A549 (cell line): ENCODE measurements at regions not wholly inside any gene's neighbourhood (a gene's known extent, or its start where the extent isn't known, plus 50 kb on each side); places are given as distances from the start of the nearest gene placed in this dataset.

ENCODE experiments used
- ATAC-seq, 2 experiments: fragments of 200-7000 bp in 1 of 2; fragments of >200 bp in 1 of 2; cut with Nextera tagmentation in 1 of 2; cut with Tn5 transposase in 1 of 2; 3 replicates each; pipeline versions ENCODE4 v1.8.0 to v1.9.1; 2018 to 2020; ENCODE audit warnings: mild to moderate bottlenecking in 1 of 2, moderate library complexity in 1 of 2
- CTCF ChIA-PET: fragments of 300-600 bp; sonication (Branson Sonifier 250); formaldehyde crosslinking; extraction: SDS; loops from one replicate; lab custom pipeline; 2021; ENCODE audit warnings: antibody characterized with exemption, inconsistent platforms; lab: Yijun Ruan, JAX
- POLR2A ChIA-PET: fragments of 350-600 bp; formaldehyde crosslinking; extraction: SDS; loops from one replicate; lab custom pipeline; 2021; ENCODE audit warnings: antibody characterized with exemption, inconsistent platforms; lab: Yijun Ruan, JAX
- DNase-seq, 2 experiments: peaks; one replicate each; pipeline versions ENCODE4 v3.0.0 to v3.0.0-alpha.2; 2011 to 2016; ENCODE audit warnings: low read depth in 1 of 2, low spot score in 1 of 2
- FAIRE-seq: peaks from 2 replicates; lab custom pipeline; 2011; peaks lifted over from hg19 to GRCh38; lab: Jason Lieb, UNC
- H3K27ac ChIP-seq, 2 experiments: fragments of >200 bp; sonication (Bioruptor Twin); formaldehyde crosslinking; 3 replicates each; pipeline ENCODE4 v1.5.1; 2016 to 2017
- H3K4me1 ChIP-seq: fragments of >200 bp; sonication (Bioruptor Twin); formaldehyde crosslinking; 3 replicates; pipeline ENCODE4 v1.6.1; 2016
- H3K4me2 ChIP-seq: fragments of >200 bp; sonication (Bioruptor Twin); formaldehyde crosslinking; 3 replicates; pipeline ENCODE4 v1.6.1; 2016
- H3K4me3 ChIP-seq: fragments of >200 bp; sonication (Bioruptor Twin); formaldehyde crosslinking; 3 replicates; pipeline ENCODE4 v1.5.1; 2016
- H3K9me3 ChIP-seq: fragments of >200 bp; sonication (Bioruptor Twin); formaldehyde crosslinking; 3 replicates; pipeline ENCODE4 v1.6.1; 2016
- CHD2 ChIP-seq: fragments of 150-350 bp; IDR thresholded peaks from 2 replicates; pipeline ENCODE4 v1.6.1; 2014; ENCODE audit warnings: low read length; ENCODE audit not compliant: partially characterized antibody
- EHF ChIP-seq: fragments of 250-450 bp; sonication (Bioruptor Pico); IDR thresholded peaks from 2 replicates; pipeline ENCODE4 v1.5.0; 2020; ENCODE audit warnings: mild to moderate bottlenecking
- FOSL2 ChIP-seq, 2 experiments: fragments of 450-650 bp in 1 of 2; fragments of >200 bp in 1 of 2; sonication (Bioruptor Twin) in 1 of 2; formaldehyde crosslinking; IDR thresholded peaks; 2 replicates each; pipeline versions ENCODE4 v1.5.0 to v1.6.1; 2016 to 2020; ENCODE audit warnings: mild to moderate bottlenecking in 1 of 2, moderate library complexity in 1 of 2
- FOXS1 ChIP-seq: fragments of 250-450 bp; sonication (Bioruptor Pico); IDR thresholded peaks from 2 replicates; pipeline ENCODE4 v1.5.0; 2020; ENCODE audit warnings: mild to moderate bottlenecking, moderate library complexity
- HEYL ChIP-seq: fragments of 250-450 bp; sonication (Bioruptor Pico); IDR thresholded peaks from 2 replicates; pipeline ENCODE4 v1.8.0; 2021; ENCODE audit warnings: mild to moderate bottlenecking, moderate library complexity
- HOXB13 ChIP-seq: fragments of 250-450 bp; sonication (Bioruptor Pico); IDR thresholded peaks from 2 replicates; pipeline ENCODE4 v1.5.0; 2020; ENCODE audit warnings: low read depth, mild to moderate bottlenecking, moderate library complexity
- JUNB ChIP-seq: fragments of >200 bp; sonication (Bioruptor Twin); formaldehyde crosslinking; IDR thresholded peaks from 2 replicates; pipeline ENCODE4 v1.6.1; 2016
- KDM1A ChIP-seq: fragments of 200-600 bp; sonication (generic); IDR thresholded peaks from 2 replicates; pipeline ENCODE4 v1.6.1; 2016; ENCODE audit warnings: low read depth, mild to moderate bottlenecking
- MAFK ChIP-seq: fragments of 450-650 bp; IDR thresholded peaks from 2 replicates; pipeline ENCODE4 v1.6.1; 2014; ENCODE audit not compliant: partially characterized antibody
- MYC ChIP-seq: IDR thresholded peaks from 2 replicates; pipeline ENCODE4 v1.6.1; 2012; ENCODE audit warnings: mild to moderate bottlenecking, inconsistent platforms, low read length, improper control_type of control experiment, borderline replicate concordance
- NFE2L2 ChIP-seq: fragments of 150-350 bp; conservative IDR thresholded peaks from 2 replicates; pipeline ENCODE4 v1.6.1; 2014; ENCODE audit warnings: low read length
- NPAS2 ChIP-seq: fragments of 250-450 bp; sonication (Bioruptor Pico); IDR thresholded peaks from 2 replicates; pipeline ENCODE4 v1.8.0; 2022; ENCODE audit warnings: mild to moderate bottlenecking, moderate library complexity, borderline replicate concordance
- PHF8 ChIP-seq: fragments of 200-600 bp; sonication (generic); IDR thresholded peaks from 2 replicates; pipeline ENCODE4 v1.6.1; 2016; ENCODE audit warnings: low read depth, mild to moderate bottlenecking, antibody characterized with exemption, moderate library complexity, borderline replicate concordance
- POLR2AphosphoS2 ChIP-seq: conservative IDR thresholded peaks from 2 replicates; pipeline ENCODE4 v1.6.1; 2012; ENCODE audit warnings: low read length, improper control_type of control experiment, inconsistent platforms
- RAD21 ChIP-seq, 2 experiments: fragments of >200 bp in 1 of 2; sonication (Bioruptor Twin) in 1 of 2; formaldehyde crosslinking in 1 of 2; IDR thresholded peaks in 1 of 2; conservative IDR thresholded peaks in 1 of 2; 2 replicates in 1 of 2; 3 replicates in 1 of 2; pipeline ENCODE4 v1.6.1; 2012 to 2018; ENCODE audit warnings: inconsistent platforms in 1 of 2
- RARB ChIP-seq: fragments of 250-450 bp; sonication (Bioruptor Pico); IDR thresholded peaks from 2 replicates; pipeline ENCODE4 v1.8.0; 2021; ENCODE audit warnings: mild to moderate bottlenecking, moderate library complexity
- RCOR1 ChIP-seq: fragments of 150-350 bp; IDR thresholded peaks from 2 replicates; pipeline ENCODE4 v1.6.1; 2014; ENCODE audit warnings: antibody characterized with exemption, low read length, low read depth
- RFX5 ChIP-seq: fragments of 450-650 bp; IDR thresholded peaks from 2 replicates; pipeline ENCODE4 v1.7.1; 2014; ENCODE audit warnings: antibody characterized with exemption, mild to moderate bottlenecking, moderate library complexity
- SMC3 ChIP-seq: fragments of >200 bp; sonication (Bioruptor Twin); formaldehyde crosslinking; IDR thresholded peaks from 3 replicates; pipeline ENCODE4 v1.6.1; 2018; ENCODE audit warnings: inconsistent platforms
- TFCP2L1 ChIP-seq: fragments of 250-450 bp; sonication (Bioruptor Pico); IDR thresholded peaks from 2 replicates; pipeline ENCODE4 v1.5.0; 2021; ENCODE audit warnings: mild to moderate bottlenecking
- ZC3H11A ChIP-seq: fragments of 450-650 bp; IDR thresholded peaks from 2 replicates; pipeline ENCODE4 v1.6.1; 2014; ENCODE audit warnings: antibody characterized with exemption, mild to moderate bottlenecking
- ZFP36 ChIP-seq: fragments of 450-650 bp; IDR thresholded peaks from 2 replicates; pipeline ENCODE4 v1.6.1; 2014; ENCODE audit warnings: borderline replicate concordance; ENCODE audit not compliant: partially characterized antibody
- ZSCAN20 ChIP-seq: fragments of 250-450 bp; sonication (Bioruptor Pico); IDR thresholded peaks from 2 replicates; pipeline ENCODE4 v1.8.0; 2022; ENCODE audit warnings: mild to moderate bottlenecking, moderate library complexity
- WGBS: methylation state at CpG from one replicate; pipeline ENCODE4 v1.1.6; 2017; ENCODE audit errors: missing lambda C conversion rate; 5-methylcytosine and 5-hydroxymethylcytosine counted together
- TF ChIP-seq, protein P1 (sequence below): fragments of >200 bp; sonication (Bioruptor Twin); formaldehyde crosslinking; IDR thresholded peaks from 3 replicates; pipeline ENCODE4 v1.5.1; 2016
- TF ChIP-seq, protein P2 (sequence below): fragments of 150-350 bp; IDR thresholded peaks from 2 replicates; pipeline ENCODE4 v1.6.1; 2014; ENCODE audit warnings: low read depth, mild to moderate bottlenecking, low read length
- TF ChIP-seq, protein P3 (sequence below): IDR thresholded peaks from 2 replicates; pipeline ENCODE4 v1.6.1; 2012
- TF ChIP-seq, protein P4 (sequence below): IDR thresholded peaks from 2 replicates; pipeline ENCODE4 v1.6.1; 2012; ENCODE audit warnings: low read depth, borderline replicate concordance
- TF ChIP-seq, protein P5 (sequence below): fragments of >200 bp; sonication (Bioruptor Twin); formaldehyde crosslinking; IDR thresholded peaks from 2 replicates; pipeline ENCODE4 v1.6.1; 2016

DNA sequence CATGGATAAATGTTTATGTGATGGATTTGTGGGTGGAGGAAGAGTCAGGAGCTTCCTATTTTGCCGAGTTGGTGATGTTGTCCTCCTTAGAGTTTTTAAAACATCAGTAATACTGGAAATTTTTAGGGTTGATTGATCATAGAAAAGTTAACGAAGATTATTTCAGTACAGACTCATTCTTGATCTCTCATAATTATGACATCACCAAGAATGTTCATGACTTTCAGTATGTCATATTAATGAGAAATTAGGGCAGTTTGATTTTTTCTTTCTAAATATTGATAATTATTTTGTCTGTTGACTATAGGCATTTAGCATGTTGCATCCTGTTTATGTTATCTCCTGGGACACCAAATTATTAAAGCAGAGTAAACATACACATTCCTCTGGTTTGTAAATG lies 512.2 kb downstream of the CD109 start:
- no peak for TF ChIP-seq HEYL
- TF ChIP-seq, protein P1, sequence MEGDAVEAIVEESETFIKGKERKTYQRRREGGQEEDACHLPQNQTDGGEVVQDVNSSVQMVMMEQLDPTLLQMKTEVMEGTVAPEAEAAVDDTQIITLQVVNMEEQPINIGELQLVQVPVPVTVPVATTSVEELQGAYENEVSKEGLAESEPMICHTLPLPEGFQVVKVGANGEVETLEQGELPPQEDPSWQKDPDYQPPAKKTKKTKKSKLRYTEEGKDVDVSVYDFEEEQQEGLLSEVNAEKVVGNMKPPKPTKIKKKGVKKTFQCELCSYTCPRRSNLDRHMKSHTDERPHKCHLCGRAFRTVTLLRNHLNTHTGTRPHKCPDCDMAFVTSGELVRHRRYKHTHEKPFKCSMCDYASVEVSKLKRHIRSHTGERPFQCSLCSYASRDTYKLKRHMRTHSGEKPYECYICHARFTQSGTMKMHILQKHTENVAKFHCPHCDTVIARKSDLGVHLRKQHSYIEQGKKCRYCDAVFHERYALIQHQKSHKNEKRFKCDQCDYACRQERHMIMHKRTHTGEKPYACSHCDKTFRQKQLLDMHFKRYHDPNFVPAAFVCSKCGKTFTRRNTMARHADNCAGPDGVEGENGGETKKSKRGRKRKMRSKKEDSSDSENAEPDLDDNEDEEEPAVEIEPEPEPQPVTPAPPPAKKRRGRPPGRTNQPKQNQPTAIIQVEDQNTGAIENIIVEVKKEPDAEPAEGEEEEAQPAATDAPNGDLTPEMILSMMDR = no peak
- no peak for TF ChIP-seq RARB
- TF ChIP-seq MAFK = no peak
- TF ChIP-seq, protein P2, sequence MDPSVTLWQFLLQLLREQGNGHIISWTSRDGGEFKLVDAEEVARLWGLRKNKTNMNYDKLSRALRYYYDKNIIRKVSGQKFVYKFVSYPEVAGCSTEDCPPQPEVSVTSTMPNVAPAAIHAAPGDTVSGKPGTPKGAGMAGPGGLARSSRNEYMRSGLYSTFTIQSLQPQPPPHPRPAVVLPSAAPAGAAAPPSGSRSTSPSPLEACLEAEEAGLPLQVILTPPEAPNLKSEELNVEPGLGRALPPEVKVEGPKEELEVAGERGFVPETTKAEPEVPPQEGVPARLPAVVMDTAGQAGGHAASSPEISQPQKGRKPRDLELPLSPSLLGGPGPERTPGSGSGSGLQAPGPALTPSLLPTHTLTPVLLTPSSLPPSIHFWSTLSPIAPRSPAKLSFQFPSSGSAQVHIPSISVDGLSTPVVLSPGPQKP = no peak
- TF ChIP-seq, protein P3, sequence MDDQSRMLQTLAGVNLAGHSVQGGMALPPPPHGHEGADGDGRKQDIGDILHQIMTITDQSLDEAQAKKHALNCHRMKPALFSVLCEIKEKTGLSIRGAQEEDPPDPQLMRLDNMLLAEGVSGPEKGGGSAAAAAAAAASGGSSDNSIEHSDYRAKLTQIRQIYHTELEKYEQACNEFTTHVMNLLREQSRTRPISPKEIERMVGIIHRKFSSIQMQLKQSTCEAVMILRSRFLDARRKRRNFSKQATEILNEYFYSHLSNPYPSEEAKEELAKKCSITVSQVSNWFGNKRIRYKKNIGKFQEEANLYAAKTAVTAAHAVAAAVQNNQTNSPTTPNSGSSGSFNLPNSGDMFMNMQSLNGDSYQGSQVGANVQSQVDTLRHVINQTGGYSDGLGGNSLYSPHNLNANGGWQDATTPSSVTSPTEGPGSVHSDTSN = no peak
- TF ChIP-seq KDM1A = no peak
- TF ChIP-seq NPAS2 (CRISPR knock-in tag) = no peak
- TF ChIP-seq PHF8 = no peak
- TF ChIP-seq ZFP36 = no peak
- no peak for TF ChIP-seq NFE2L2
- TF ChIP-seq, protein P4, sequence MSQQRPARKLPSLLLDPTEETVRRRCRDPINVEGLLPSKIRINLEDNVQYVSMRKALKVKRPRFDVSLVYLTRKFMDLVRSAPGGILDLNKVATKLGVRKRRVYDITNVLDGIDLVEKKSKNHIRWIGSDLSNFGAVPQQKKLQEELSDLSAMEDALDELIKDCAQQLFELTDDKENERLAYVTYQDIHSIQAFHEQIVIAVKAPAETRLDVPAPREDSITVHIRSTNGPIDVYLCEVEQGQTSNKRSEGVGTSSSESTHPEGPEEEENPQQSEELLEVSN = no peak
- no peak overlapping the region for H3K27ac ChIP-seq
- 20% methylated on average over 2 of the region's 2 CpGs for WGBS
- no peaks in the 10 kb centered on the region for H3K4me1 ChIP-seq
- ATAC-seq (no peak), DNase-seq (no peak), FAIRE-seq (no peak)
- H3K9me3 ChIP-seq = no peaks in the 10 kb centered on the region
- no peak overlapping the region for H3K4me2 ChIP-seq
- ChIA-PET POLR2A (no interaction called here), CTCF (no interaction called here)
- H3K4me3 ChIP-seq = no peak overlapping the region

DNA sequence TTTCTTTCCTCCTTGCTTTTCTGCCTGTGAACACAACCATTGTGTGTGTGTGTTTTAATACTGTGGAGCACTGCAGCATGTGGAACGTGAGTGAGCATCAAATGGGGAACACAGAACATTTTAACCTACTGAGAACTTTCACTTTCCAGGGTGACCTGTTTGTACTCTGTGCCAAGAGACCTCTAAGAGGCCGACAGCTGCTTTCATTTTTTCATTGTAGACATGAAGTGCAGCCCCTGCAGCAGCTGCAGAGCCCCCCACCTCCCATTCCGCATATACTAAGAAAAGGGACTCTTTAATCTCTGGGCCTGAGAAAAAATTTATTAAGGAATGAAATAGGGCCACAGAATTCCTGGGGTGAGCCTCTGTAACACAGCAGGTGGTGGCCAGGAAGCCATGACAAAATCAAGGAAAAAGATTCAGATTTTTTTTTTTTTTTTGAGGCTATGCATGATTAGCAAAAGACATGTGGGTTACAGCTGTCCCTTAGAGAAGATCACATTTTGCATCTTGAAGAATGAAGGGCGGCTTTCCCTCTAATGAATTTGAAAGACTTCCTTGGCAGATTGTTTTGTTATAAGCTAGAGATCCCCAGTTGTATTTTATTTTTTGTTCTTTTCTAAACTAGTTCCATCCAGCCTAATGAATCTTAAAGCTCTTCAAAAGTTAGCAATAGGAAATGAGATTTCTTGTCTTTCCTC lies 503.4 kb downstream of the CD109 start:
- ATAC-seq = no peak
- POLR2A ChIA-PET = no interaction called here
- no peak for FAIRE-seq

DNA sequence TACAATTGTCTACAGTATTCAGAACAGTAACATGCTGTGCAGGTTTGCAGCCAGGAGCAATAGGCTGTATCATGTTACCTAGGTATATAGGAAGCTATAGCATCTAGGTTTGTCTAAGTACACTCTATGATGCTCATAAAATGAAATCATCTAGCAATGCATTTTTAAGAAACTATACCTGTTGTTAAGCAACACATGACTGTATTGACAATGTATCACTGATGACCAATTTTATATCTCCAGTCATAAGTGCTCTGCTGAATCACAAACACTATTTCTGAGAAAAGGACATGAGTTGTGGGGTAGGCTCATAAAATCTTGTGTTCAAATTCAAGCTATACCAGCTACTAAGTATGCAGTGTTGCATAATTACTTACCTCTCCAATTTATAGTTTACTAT lies 501.3 kb downstream of the CD109 start:
- Histone ChIP-seq H3K4me2 (no peak overlapping the region), H3K4me3 (no peak overlapping the region), H3K9me3 (no peaks in the 10 kb centered on the region), H3K4me1 (no peaks in the 10 kb centered on the region), H3K27ac (no peak overlapping the region)
- ChIA-PET POLR2A (no interaction called here), CTCF (no interaction called here)
- no peak for FAIRE-seq
- no peak for DNase-seq
- no peak for ATAC-seq
- TF ChIP-seq SMC3 = no peak
- no peak for TF ChIP-seq HOXB13
- no peak for TF ChIP-seq KDM1A
- no peak for TF ChIP-seq PHF8
- no peak for TF ChIP-seq TFCP2L1 (CRISPR knock-in tag)
- TF ChIP-seq MAFK = no peak
- no peak for TF ChIP-seq JUNB
- no peak for TF ChIP-seq FOXS1 (CRISPR knock-in tag)
- no peak for TF ChIP-seq RFX5
- TF ChIP-seq, protein P5, sequence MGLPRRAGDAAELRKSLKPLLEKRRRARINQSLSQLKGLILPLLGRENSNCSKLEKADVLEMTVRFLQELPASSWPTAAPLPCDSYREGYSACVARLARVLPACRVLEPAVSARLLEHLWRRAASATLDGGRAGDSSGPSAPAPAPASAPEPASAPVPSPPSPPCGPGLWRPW = no peak
- TF ChIP-seq RCOR1 = no peak
- TF ChIP-seq ZSCAN20 (CRISPR knock-in tag) = no peak
- TF ChIP-seq EHF (CRISPR knock-in tag) = no peak
- TF ChIP-seq POLR2AphosphoS2 = no peak
- no peak for TF ChIP-seq RARB

More for the DNA sequence above, 503.4 kb downstream of the CD109 start:
- Histone ChIP-seq H3K4me3 (no peak overlapping the region), H3K4me2 (no peak overlapping the region), H3K27ac (no peak overlapping the region), H3K4me1 (no peaks in the 10 kb centered on the region), H3K9me3 (no peaks in the 10 kb centered on the region)
- TF ChIP-seq RAD21 (conservative IDR thresholded peaks at IDR 0.05 in 1 of 2, IDR thresholded peaks at IDR 0.05 in 1 of 2) (no peak), CHD2 (no peak), ZC3H11A (no peak), HEYL (no peak), FOSL2 (IDR thresholded peaks at IDR 0.05) (no peak), FOSL2 (CRISPR knock-in tag; IDR thresholded peaks at IDR 0.05) (no peak), MYC (no peak)
- TF ChIP-seq, protein P5 = no peak
- TF ChIP-seq, protein P4 = no peak
- CTCF ChIA-PET = interaction anchor here (0.5 kb wide), 1 partner anchor 126 kb away, joined by 3 read pairs; no protein-coding TSS in a partner anchor
- WGBS = 44% methylated on average over 4 of the region's 4 CpGs
- no peak for DNase-seq
